ENCODE measurements at regions not wholly inside any gene's neighbourhood (a gene's known extent, or its start where the extent isn't known, plus 50 kb on each side); places are given as distances from the start of the nearest gene placed in this dataset.

GRCh38 chr3:20361000-20361399 is 175.0 kb upstream of the SGO1 start:
- Histone ChIP-seq H2AFZ (ENCODE audit: low read length) (no peak overlapping the region), H3K9me2 (replicated peaks; ENCODE audit: low read depth, low read length) (no peaks in the 10 kb centered on the region; the same call in 1 of the 2 replicates), H3K9me3 (ENCODE audit: insufficient read depth, low read depth, low read length) (no peaks in the 10 kb centered on the region)

GRCh38 chr3:20353286-20353685 is 167.3 kb upstream of the SGO1 start:
- TF ChIP-seq EZH2phosphoT487 (IDR thresholded peaks at IDR 0.05; ENCODE audit: borderline replicate concordance) (no peak), CTCF (conservative IDR thresholded peaks at IDR 0.05; ENCODE audit: low read length) (no peak)
- no peak overlapping the region for H3K9ac ChIP-seq (ENCODE audit: low read depth, low read length, poor library complexity, severe bottlenecking)
- H3K9me3 ChIP-seq (ENCODE audit: insufficient read depth, low read depth, low read length), result no peaks in the 10 kb centered on the region
- H3K4me3 ChIP-seq (ENCODE audit: low read length, poor library complexity, severe bottlenecking), result no peak overlapping the region
- H4K20me1 ChIP-seq (ENCODE audit: insufficient read depth, low read length, poor library complexity, severe bottlenecking), result no peaks in the 10 kb centered on the region
- H3K79me2 ChIP-seq (ENCODE audit: insufficient read depth, low read length), result no peaks in the 10 kb centered on the region
- no peaks in the 10 kb centered on the region for H3K27me3 ChIP-seq (ENCODE audit: insufficient read depth, low read length, poor library complexity, severe bottlenecking)
- H3K9me2 ChIP-seq (replicated peaks; ENCODE audit: low read depth, low read length), result no peaks in the 10 kb centered on the region
- no peak overlapping the region for H2AFZ ChIP-seq (ENCODE audit: low read length)
- no peaks in the 10 kb centered on the region for H3K4me1 ChIP-seq (ENCODE audit: insufficient read depth, low read length, poor library complexity, severe bottlenecking)
- no peaks in the 10 kb centered on the region for H3F3A ChIP-seq (ENCODE audit: low read depth)
- H3K4me2 ChIP-seq (ENCODE audit: low read depth, low read length, poor library complexity, severe bottlenecking), result no peak overlapping the region
- H3K36me3 ChIP-seq (ENCODE audit: insufficient read depth, low read length), result no peaks in the 10 kb centered on the region

More at GRCh38 chr3:20361000-20361399, 175.0 kb upstream of the SGO1 start:
- H3F3A ChIP-seq (ENCODE audit: low read depth), result no peaks in the 10 kb centered on the region
- no peaks in the 10 kb centered on the region for H3K79me2 ChIP-seq (ENCODE audit: insufficient read depth, low read length)
- H4K20me1 ChIP-seq (ENCODE audit: insufficient read depth, low read length, poor library complexity, severe bottlenecking), result no peaks in the 10 kb centered on the region
- no peak overlapping the region for H3K4me2 ChIP-seq (ENCODE audit: low read depth, low read length, poor library complexity, severe bottlenecking)
- no peak overlapping the region for H3K4me3 ChIP-seq (ENCODE audit: low read length, poor library complexity, severe bottlenecking)
- TF ChIP-seq EZH2phosphoT487 (IDR thresholded peaks at IDR 0.05; ENCODE audit: borderline replicate concordance), result no peak
- no peak for TF ChIP-seq CTCF (conservative IDR thresholded peaks at IDR 0.05; ENCODE audit: low read length)
- H3K36me3 ChIP-seq (ENCODE audit: insufficient read depth, low read length), result no peaks in the 10 kb centered on the region
- no peaks in the 10 kb centered on the region for H3K27me3 ChIP-seq (ENCODE audit: insufficient read depth, low read length, poor library complexity, severe bottlenecking)
- no peak overlapping the region for H3K9ac ChIP-seq (ENCODE audit: low read depth, low read length, poor library complexity, severe bottlenecking)
- no peaks in the 10 kb centered on the region for H3K4me1 ChIP-seq (ENCODE audit: insufficient read depth, low read length, poor library complexity, severe bottlenecking)

- H3F3A ChIP-seq (ENCODE audit: low read depth), result no peaks in the 10 kb centered on the region
- no peaks in the 10 kb centered on the region for H3K36me3 ChIP-seq (ENCODE audit: insufficient read depth, low read length)
- no peaks in the 10 kb centered on the region for H4K20me1 ChIP-seq (ENCODE audit: insufficient read depth, low read length, poor library complexity, severe bottlenecking)
- H3K9me3 ChIP-seq (ENCODE audit: insufficient read depth, low read depth, low read length), result no peaks in the 10 kb centered on the region
- no peaks in the 10 kb centered on the region for H3K9me2 ChIP-seq (replicated peaks; ENCODE audit: low read depth, low read length)
- TF ChIP-seq CTCF (conservative IDR thresholded peaks at IDR 0.05; ENCODE audit: low read length) (no peak), EZH2phosphoT487 (IDR thresholded peaks at IDR 0.05; ENCODE audit: borderline replicate concordance) (no peak)
- H2AFZ ChIP-seq (ENCODE audit: low read length), result no peak overlapping the region
- no peaks in the 10 kb centered on the region for H3K79me2 ChIP-seq (ENCODE audit: insufficient read depth, low read length)
- no peaks in the 10 kb centered on the region for H3K27me3 ChIP-seq (ENCODE audit: insufficient read depth, low read length, poor library complexity, severe bottlenecking)
- H3K4me3 ChIP-seq (ENCODE audit: low read length, poor library complexity, severe bottlenecking), result no peak overlapping the region
- H3K9ac ChIP-seq (ENCODE audit: low read depth, low read length, poor library complexity, severe bottlenecking), result no peak overlapping the region
- H3K4me1 ChIP-seq (ENCODE audit: insufficient read depth, low read length, poor library complexity, severe bottlenecking), result no peaks in the 10 kb centered on the region
- no peak overlapping the region for H3K4me2 ChIP-seq (ENCODE audit: low read depth, low read length, poor library complexity, severe bottlenecking)
Measured at GRCh38 chr3:20352546-20353179, 166.7 kb upstream of the SGO1 start.

All from Loucy (cell line).